Esophagus squamous epithelium (tissue), 5 donors: ENCODE measurements at regions not wholly inside any gene's neighbourhood (a gene's known extent, or its start where the extent isn't known, plus 50 kb on each side); places are given as distances from the start of the nearest gene placed in this dataset.
"Not testable (repeated sequence)": the region's sequence is repeated elsewhere in the genome, so short reads cannot be mapped to it uniquely, and the experiment has no call there.

Experiments used
- DNase-seq: peaks from one replicate; lab custom pipeline; 2025; lab: John Stamatoyannopoulos, UW
- H3K27ac ChIP-seq, 4 donors: fragments of 200-600 bp; sonication (generic); one replicate each; pipeline ENCODE4 v1.5.1; 2016 to 2019; ENCODE audit warnings: mild to moderate bottlenecking in 1 of 4
- H3K27me3 ChIP-seq, 4 donors: fragments of 200-600 bp; sonication (generic); 1 replicate in 3 of 4; 2 replicates in 1 of 4; pipeline versions ENCODE4 v1.5.1 to v1.6.0; 2017 to 2021; ENCODE audit warnings: antibody characterized with exemption in 1 of 4
- H3K36me3 ChIP-seq, 3 donors: fragments of 200-600 bp; sonication (generic); one replicate each; pipeline ENCODE4 v1.5.1; 2016 to 2019
- H3K4me1 ChIP-seq, 3 donors: fragments of 200-600 bp; sonication (generic); one replicate each; pipeline ENCODE4 v1.5.1; 2017 to 2019
- H3K4me3 ChIP-seq, 4 donors: fragments of 200-600 bp; sonication (generic); 1 replicate in 3 of 4; 2 replicates in 1 of 4; pipeline ENCODE4 v1.5.1; 2016 to 2019; ENCODE audit warnings: mild to moderate bottlenecking in 2 of 4, moderate library complexity in 1 of 4
- H3K9me3 ChIP-seq, 3 donors: fragments of 200-600 bp; sonication (generic); one replicate each; pipeline ENCODE4 v1.5.1; 2016 to 2019
- CTCF ChIP-seq, 6 experiments: fragments of 450-650 bp in 4 of 6; fragments of 200-600 bp in 2 of 6; sonication (generic) in 2 of 6; IDR thresholded peaks; one replicate each; pipeline ENCODE4 v1.5.1; 2016 to 2019; ENCODE audit warnings: antibody characterized with exemption in 6 of 6, mild to moderate bottlenecking in 4 of 6, moderate library complexity in 4 of 6
- POLR2A ChIP-seq, 4 donors: fragments of 450-650 bp; IDR thresholded peaks; one replicate each; pipeline ENCODE4 v1.6.1; 2017; ENCODE audit warnings: antibody characterized with exemption in 4 of 4, mild to moderate bottlenecking in 4 of 4, moderate library complexity in 3 of 4
- WGBS, 2 donors: methylation state at CpG; one replicate each; pipeline ENCODE4 v1.1.5; 2018; 5-methylcytosine and 5-hydroxymethylcytosine counted together
- intact Hi-C: fragments of 100-400 bp; cut with DNase I; formaldehyde crosslinking; loops from one replicate; pipeline ENCODE4 v1.15.0; 2022
- donor health status: DM: yes; HTN: yes; CAD: no.

- no peak for DNase-seq
- peaks cover 0 to 9% (median 0%) of the 10 kb centered on the region in 3 donors for H3K9me3 ChIP-seq
- no peak overlapping the region for H3K27ac ChIP-seq
- TF ChIP-seq CTCF (IDR thresholded peaks at IDR 0.05) (no peak), POLR2A (IDR thresholded peaks at IDR 0.05) (no peak)
- 48 to 59% methylated on average over 4 of the region's 4 CpGs for WGBS, 2 donors
- intact Hi-C loops, result no loop called here
- no peaks in the 10 kb centered on the region for H3K4me1 ChIP-seq
- H3K27me3 ChIP-seq, result no peaks in the 10 kb centered on the region
- no peak overlapping the region for H3K4me3 ChIP-seq
- no peaks in the 10 kb centered on the region for H3K36me3 ChIP-seq
Measured at GRCh38 chr3:164791263-164791662, 287.0 kb downstream of the SI start.

GRCh38 chr3:164784407-164784806 is 293.9 kb downstream of the SI start:
- intact Hi-C loops, H3K27ac ChIP-seq, H3K27me3 ChIP-seq, H3K36me3 ChIP-seq, DNase-seq, H3K4me1 ChIP-seq, H3K4me3 ChIP-seq: not testable (repeated sequence)
- H3K9me3 ChIP-seq, result peaks cover 0 to 14% (median 0%) of the 10 kb centered on the region in 3 donors
- WGBS, 2 donors, result no CpG with 5 or more reads among the region's 21 CpGs

GRCh38 chr3:164781755-164782154 is 296.5 kb downstream of the SI start:
- Histone ChIP-seq H3K4me1 (no peaks in the 10 kb centered on the region), H3K9me3 (peaks cover 0 to 8% (median 0%) of the 10 kb centered on the region in 3 donors), H3K27ac (no peak overlapping the region), H3K36me3 (no peaks in the 10 kb centered on the region), H3K4me3 (no peak overlapping the region), H3K27me3 (no peaks in the 10 kb centered on the region)
- intact Hi-C loops, result no loop called here
- DNase-seq, result no peak
- TF ChIP-seq POLR2A (IDR thresholded peaks at IDR 0.05) (no peak), CTCF (IDR thresholded peaks at IDR 0.05) (no peak)

GRCh38 chr3:164779816-164780215 is 298.5 kb downstream of the SI start:
- Histone ChIP-seq H3K27me3 (no peaks in the 10 kb centered on the region), H3K4me3 (no peak overlapping the region), H3K9me3 (peaks cover 0 to 6% (median 0%) of the 10 kb centered on the region in 3 donors), H3K36me3 (no peaks in the 10 kb centered on the region), H3K27ac (no peak overlapping the region), H3K4me1 (no peaks in the 10 kb centered on the region)
- DNase-seq, result no peak
- intact Hi-C loops, result no loop called here
- 37 to 39% methylated on average over 4 of the region's 4 CpGs for WGBS, 2 donors
- TF ChIP-seq CTCF (IDR thresholded peaks at IDR 0.05), result no peak
- no peak for TF ChIP-seq POLR2A (IDR thresholded peaks at IDR 0.05)

- WGBS, 2 donors, result 24 to 41% methylated on average over 3 of the region's 3 CpGs
- H3K9me3 ChIP-seq, result no peaks in the 10 kb centered on the region
Measured at GRCh38 chr3:164752812-164753211, 325.5 kb downstream of the SI start.

More at GRCh38 chr3:164752812-164753211, 325.5 kb downstream of the SI start:
- Histone ChIP-seq H3K27ac (no peak overlapping the region), H3K36me3 (no peaks in the 10 kb centered on the region), H3K4me1 (no peaks in the 10 kb centered on the region), H3K4me3 (no peak overlapping the region), H3K27me3 (no peaks in the 10 kb centered on the region)
- DNase-seq, result no peak
- intact Hi-C loops, result no loop called here
- TF ChIP-seq CTCF (IDR thresholded peaks at IDR 0.05), result no peak
- no peak for TF ChIP-seq POLR2A (IDR thresholded peaks at IDR 0.05)
